ENCODE measurements at regions not wholly inside any gene's neighbourhood (a gene's known extent, or its start where the extent isn't known, plus 50 kb on each side); places are given as distances from the start of the nearest gene placed in this dataset.

GRCh38 chr9:126218359-126219125 is 108.1 kb upstream of the MVB12B start:
- DNase-seq (ENCODE audit: low read depth in 1 of 2, low spot score in 2 of 2) (no peak), FAIRE-seq (no peak)
- H3K27ac ChIP-seq (ENCODE audit: low read depth, low read length), result no peak overlapping the region
- peaks cover 0 to 15% (median 6%) of the 10 kb centered on the region in 4 experiments; a peak in 6 of 7 replicates for H3K27me3 ChIP-seq (replicated peaks in 1 of 4; ENCODE audit: control insufficient read depth in 3 of 4, extremely low read depth in 1 of 4, insufficient read depth in 3 of 4, low read length in 3 of 4)
- H3K79me1 ChIP-seq (ENCODE audit: low read depth, low read length), result no peaks in the 10 kb centered on the region
- H2BK5ac ChIP-seq (ENCODE audit: low read depth, low read length), result no peak overlapping the region
- no peak overlapping the region for H2BK120ac ChIP-seq (replicated peaks; ENCODE audit: low read depth, low read length)
- H2AFZ ChIP-seq (ENCODE audit: low read length), result no peak overlapping the region
- no peak overlapping the region for H3K14ac ChIP-seq (ENCODE audit: insufficient read length)
- no peaks in the 10 kb centered on the region for H4K20me1 ChIP-seq (replicated peaks in 1 of 2; ENCODE audit: control insufficient read depth in 1 of 2, insufficient read depth in 2 of 2, low read length in 2 of 2)
- no peak overlapping the region for H2BK12ac ChIP-seq (ENCODE audit: low read depth, low read length)
- TF ChIP-seq SP1 (IDR thresholded peaks at IDR 0.05; ENCODE audit: low read depth, low read length) (no peak), CBX5 (IDR thresholded peaks at IDR 0.05; ENCODE audit: low read depth, low read length) (no peak), ASH2L (IDR thresholded peaks at IDR 0.05; ENCODE audit: low read length) (no peak), TAF7 (optimal IDR thresholded peaks at IDR 0.05; ENCODE audit: borderline replicate concordance, low read depth, low read length) (no peak), CHD2 (IDR thresholded peaks at IDR 0.05; ENCODE audit: low read length) (no peak), KDM5A (IDR thresholded peaks at IDR 0.05; ENCODE audit: low read length) (no peak), E2F6 (IDR thresholded peaks at IDR 0.05) (no peak), GABPA (IDR thresholded peaks at IDR 0.05; ENCODE audit: borderline replicate concordance, insufficient read depth, low read length) (no peak), JUND (IDR thresholded peaks at IDR 0.05; ENCODE audit: low read length) (no peak), PHF8 (conservative IDR thresholded peaks at IDR 0.05; ENCODE audit: low read depth, low read length) (no peak), NRF1 (IDR thresholded peaks at IDR 0.05; ENCODE audit: low read depth, low read length) (no peak)
- no peak overlapping the region for H2BK20ac ChIP-seq (ENCODE audit: low read length)
- H3K4me3 ChIP-seq (ENCODE audit: extremely low read depth in 1 of 4, insufficient read depth in 2 of 4, low read depth in 3 of 4, low read length in 4 of 4), result no peak overlapping the region
- H3K56ac ChIP-seq (replicated peaks; ENCODE audit: insufficient read length, low read depth, low read length), result no peak overlapping the region
- no peaks in the 10 kb centered on the region for H3K23me2 ChIP-seq (ENCODE audit: low read depth, low read length)
- H3K4me1 ChIP-seq (replicated peaks in 1 of 4; ENCODE audit: control insufficient read depth in 3 of 4, insufficient read depth in 4 of 4, low read length in 3 of 4), result peaks cover 2 to 7% (median 3%) of the 10 kb centered on the region in 4 experiments; a peak in 6 of 7 replicates
- no peak overlapping the region for H3K4me2 ChIP-seq (ENCODE audit: insufficient read depth in 1 of 2, low read depth in 2 of 2, low read length in 2 of 2)
- no peak overlapping the region for H3K18ac ChIP-seq (ENCODE audit: extremely low read depth, low read length)
- POLR2A ChIA-PET (ENCODE audit: partially characterized antibody), result no interaction called here
- no peak overlapping the region for H2BK15ac ChIP-seq (ENCODE audit: low read length)
- H2AK5ac ChIP-seq (ENCODE audit: low read depth, low read length), result no peak overlapping the region
- H3K36me3 ChIP-seq (ENCODE audit: control insufficient read depth in 2 of 4, insufficient read depth in 4 of 4, low read length in 3 of 4), result no peaks in the 10 kb centered on the region
- no peaks in the 10 kb centered on the region; a peak in 1 of 4 replicates for H3K9me3 ChIP-seq (ENCODE audit: insufficient read depth in 2 of 2, low read depth in 1 of 2, low read length in 1 of 2)
- WGBS, 2 experiments (ENCODE audit: extremely low coverage in 1 of 2, insufficient coverage in 1 of 2, insufficient read length in 1 of 2, insufficient replicate concordance in 2 of 2, low coverage in 1 of 2, low lambda C conversion rate in 2 of 2, missing lambda C conversion rate in 1 of 2), result 87% methylated on average over 10 of the region's 10 CpGs; no CpG with 5 or more reads in 1 of the 2 experiments
- CTCF ChIA-PET (ENCODE audit: partially characterized antibody), result no interaction called here
- no peak overlapping the region for H4K91ac ChIP-seq (replicated peaks; ENCODE audit: insufficient read length, low read length)
- no peak overlapping the region for H4K8ac ChIP-seq (ENCODE audit: extremely low read depth, insufficient read depth, low read length)
- H3K23ac ChIP-seq (ENCODE audit: insufficient read length), result no peak overlapping the region
- H3K79me2 ChIP-seq (ENCODE audit: control insufficient read depth in 1 of 2, insufficient read depth in 2 of 2, low read length in 2 of 2), result no peaks in the 10 kb centered on the region
- no peak overlapping the region for H3K9ac ChIP-seq (replicated peaks in 1 of 4; ENCODE audit: extremely low read depth in 1 of 4, low read depth in 3 of 4, low read length in 3 of 4)
- no peak overlapping the region for H4K5ac ChIP-seq (ENCODE audit: insufficient read length, low read depth, low read length)
- no peak overlapping the region for H3K4ac ChIP-seq (replicated peaks; ENCODE audit: insufficient read length, low read depth, low read length)
